ENCODE measurements at regions not wholly inside any gene's neighbourhood (a gene's known extent, or its start where the extent isn't known, plus 50 kb on each side); places are given as distances from the start of the nearest gene placed in this dataset.

DNA sequence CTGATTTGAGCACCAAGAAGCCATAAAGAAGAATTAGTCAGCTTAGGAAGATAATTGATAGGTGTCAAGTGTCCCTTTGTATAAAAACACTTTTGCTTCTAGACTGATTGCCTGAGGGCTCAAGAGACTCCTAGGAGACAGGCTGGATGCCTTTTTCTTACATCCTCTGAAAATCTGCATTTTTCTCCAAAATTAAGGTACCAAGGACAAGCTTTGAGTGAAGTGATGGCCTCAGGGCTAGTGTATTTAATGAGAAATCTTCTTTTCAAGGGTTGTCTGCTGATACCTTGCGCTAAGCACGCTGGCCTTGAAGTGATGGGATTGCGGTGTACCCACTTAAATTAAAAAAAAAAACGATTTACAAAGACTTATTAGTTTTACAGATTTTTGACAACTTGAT lies 304.0 kb downstream of the TLR4 start:
- ATAC-seq (no peak), DNase-seq (no peak)
- intact Hi-C loops (cut with micrococcal nuclease) = no loop called here

DNA sequence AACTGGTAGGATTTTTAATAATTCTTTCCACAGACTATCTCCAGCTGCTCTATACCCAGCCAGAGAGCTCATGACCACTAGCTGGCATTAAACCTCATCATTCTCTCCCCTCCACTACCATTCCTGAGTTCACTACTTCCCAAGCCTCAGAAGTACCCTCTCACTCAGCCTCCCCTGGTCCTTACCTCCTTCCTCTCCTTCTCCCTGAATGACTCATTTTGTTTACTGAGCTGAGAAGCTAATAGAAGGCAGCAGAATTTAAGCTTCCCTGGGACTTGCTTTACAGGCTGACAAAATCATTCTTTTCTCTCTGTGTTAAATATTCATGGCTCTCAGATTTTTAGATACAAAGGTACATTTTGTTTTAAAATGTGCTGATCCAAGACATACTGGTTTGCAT lies 305.4 kb downstream of the TLR4 start:
- DNase-seq (no peak), ATAC-seq (no peak)
- intact Hi-C loops (cut with micrococcal nuclease) = no loop called here

GRCh38 chr9:118017607-118018122 lies 313.5 kb downstream of the TLR4 start:
- intact Hi-C loops (cut with micrococcal nuclease) = no loop called here
- DNase-seq (no peak), ATAC-seq (no peak)

- intact Hi-C loops (cut with micrococcal nuclease) = no loop called here
- ATAC-seq = peak; percentile 25
- DNase-seq = no peak
Observed at GRCh38 chr9:118023644-118024043, 319.4 kb downstream of the TLR4 start.

- DNase-seq (no peak), ATAC-seq (no peak)
- intact Hi-C loops (cut with micrococcal nuclease) = no loop called here
Observed at GRCh38 chr9:118028225-118028624, 324.0 kb downstream of the TLR4 start.

DNA sequence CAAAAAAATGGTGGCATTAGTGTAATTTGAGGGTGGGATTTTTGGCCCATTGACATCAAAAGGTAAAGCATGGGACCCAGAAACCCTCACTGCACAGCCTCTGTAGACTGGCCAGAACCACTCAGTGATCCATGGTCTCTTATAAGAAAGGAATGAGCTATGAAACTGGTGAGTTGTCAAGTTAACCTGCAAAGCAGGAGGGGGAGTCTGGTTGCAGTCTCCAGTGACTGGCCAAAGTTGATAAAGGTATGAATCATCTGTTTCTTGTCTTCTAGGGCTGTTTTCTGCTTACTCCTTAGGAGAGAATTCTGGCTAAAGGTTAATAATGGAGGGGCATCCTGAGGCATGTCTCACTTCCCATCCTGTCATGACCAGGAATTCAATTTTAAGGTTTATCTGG lies 325.2 kb downstream of the TLR4 start:
- intact Hi-C loops (cut with micrococcal nuclease) = no loop called here
- no peak for ATAC-seq
- no peak for DNase-seq

DNA sequence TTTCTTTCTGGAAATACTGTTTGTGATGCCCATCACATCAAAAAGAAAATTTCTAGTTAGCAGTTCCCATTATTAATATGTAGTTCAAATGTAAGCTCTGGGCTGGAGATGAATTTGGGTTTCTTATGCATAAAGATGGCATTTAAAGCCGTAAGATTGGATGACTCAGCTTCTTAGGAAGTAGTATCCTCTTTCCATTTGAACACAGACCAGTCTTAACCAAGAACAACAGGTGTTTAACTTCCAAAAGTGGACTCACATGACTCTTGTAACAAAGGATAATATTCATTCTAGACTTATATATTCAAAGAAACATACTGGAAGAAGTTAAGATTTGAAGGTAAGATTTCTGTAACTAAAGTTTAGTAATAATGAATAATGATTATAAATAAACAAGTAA lies 330.5 kb downstream of the TLR4 start:
- intact Hi-C loops (cut with micrococcal nuclease) = no loop called here
- ATAC-seq (no peak), DNase-seq (no peak)

DNA sequence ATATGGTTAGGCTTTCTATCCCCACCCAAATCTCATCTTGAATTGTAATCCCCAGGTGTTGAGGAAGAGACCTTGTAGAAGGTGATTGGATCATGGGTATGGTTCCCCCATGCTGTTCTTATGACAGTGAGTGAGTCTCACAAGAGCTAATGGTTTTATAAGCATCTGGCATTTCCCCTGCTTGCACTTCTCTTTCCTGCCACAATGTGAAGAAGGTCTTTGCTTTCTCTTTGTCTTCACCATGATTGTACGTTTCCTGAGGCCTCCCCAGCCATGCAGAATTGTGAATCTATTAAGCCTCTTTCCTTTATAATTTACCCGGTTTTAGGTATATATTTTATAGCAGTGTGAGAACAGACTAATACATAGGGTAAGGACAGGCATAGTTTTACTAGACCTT lies 334.5 kb downstream of the TLR4 start:
- intact Hi-C loops (cut with micrococcal nuclease) = no loop called here
- ATAC-seq (no peak), DNase-seq (no peak)

GRCh38 chr9:118058227-118058626 lies 354.0 kb downstream of the TLR4 start:
- ATAC-seq = no peak
- no peak for DNase-seq
- intact Hi-C loops (cut with micrococcal nuclease) = no loop called here

GRCh38 chr9:118059484-118060278 lies 355.5 kb downstream of the TLR4 start:
- intact Hi-C loops (cut with micrococcal nuclease) = no loop called here
- no peak for DNase-seq

GRCh38 chr9:118083161-118083560 lies 379.0 kb downstream of the TLR4 start:
- intact Hi-C loops (cut with micrococcal nuclease) = no loop called here
- DNase-seq (no peak), ATAC-seq (no peak)

More at GRCh38 chr9:118059484-118060278, 355.5 kb downstream of the TLR4 start:
- no peak for ATAC-seq

GRCh38 chr9:118088090-118088489 lies 383.9 kb downstream of the TLR4 start:
- DNase-seq (no peak), ATAC-seq (no peak)
- intact Hi-C loops (cut with micrococcal nuclease) = no loop called here

DNA sequence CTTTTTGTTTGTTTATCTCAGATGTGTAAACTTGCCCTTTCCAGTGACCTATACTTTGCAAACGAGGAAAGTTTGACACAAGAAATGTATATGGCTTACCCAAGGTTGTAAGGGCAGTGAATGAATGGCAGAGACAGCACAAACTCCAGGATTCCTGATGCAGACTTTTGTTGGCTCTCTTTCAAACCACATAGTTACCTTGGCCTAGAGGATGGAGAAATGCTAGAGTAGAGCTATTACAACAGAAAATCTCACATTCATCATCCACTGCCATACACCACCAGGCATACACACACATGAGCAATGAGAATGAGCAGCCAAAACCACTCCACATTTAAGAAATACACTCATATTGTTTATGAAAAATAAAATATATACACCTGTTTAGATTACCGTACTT lies 387.0 kb downstream of the TLR4 start:
- no peak for ATAC-seq
- intact Hi-C loops (cut with micrococcal nuclease) = no loop called here
- DNase-seq = no peak

DNA sequence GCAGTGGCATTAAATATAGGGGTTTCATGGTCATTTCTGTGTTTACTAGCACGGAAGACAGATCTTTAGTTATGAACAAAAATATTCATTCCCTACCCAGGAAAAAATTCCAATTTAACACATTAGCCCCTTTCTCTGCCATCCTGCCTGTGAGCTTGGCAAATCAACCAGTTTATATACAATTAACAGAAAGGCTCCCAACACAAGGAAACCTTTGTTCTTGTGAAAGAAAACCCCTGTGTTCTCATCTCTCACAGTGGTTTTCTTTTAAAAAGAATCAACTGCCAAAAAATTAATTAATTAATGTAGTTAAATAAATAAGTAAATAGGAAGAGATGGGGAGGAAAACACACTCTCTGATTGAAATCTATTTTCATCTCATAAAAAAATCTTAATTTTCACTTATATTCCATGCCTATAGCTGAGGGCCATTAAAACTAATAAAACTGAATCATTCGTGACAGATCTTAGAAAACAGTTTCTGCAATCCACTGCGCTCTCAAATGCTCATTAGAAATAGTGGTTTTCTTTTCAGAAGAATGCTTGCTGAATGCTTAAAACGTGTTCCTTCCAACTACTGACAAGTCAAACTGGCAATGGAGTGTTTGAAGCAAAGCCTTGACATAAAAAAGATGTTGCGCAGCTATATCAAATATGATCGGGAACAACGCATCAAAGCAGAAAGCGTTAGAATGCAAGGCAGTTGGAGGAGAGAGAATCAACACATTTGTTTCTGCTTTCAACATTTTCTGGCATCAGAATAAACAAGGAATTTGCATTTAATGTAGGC lies 387.7 kb downstream of the TLR4 start:
- intact Hi-C loops (cut with micrococcal nuclease) = no loop called here
- DNase-seq (no peak), ATAC-seq (no peak)

GRCh38 chr9:118094387-118094786 lies 390.2 kb downstream of the TLR4 start:
- ATAC-seq (no peak), DNase-seq (no peak)
- intact Hi-C loops (cut with micrococcal nuclease) = no loop called here

DNA sequence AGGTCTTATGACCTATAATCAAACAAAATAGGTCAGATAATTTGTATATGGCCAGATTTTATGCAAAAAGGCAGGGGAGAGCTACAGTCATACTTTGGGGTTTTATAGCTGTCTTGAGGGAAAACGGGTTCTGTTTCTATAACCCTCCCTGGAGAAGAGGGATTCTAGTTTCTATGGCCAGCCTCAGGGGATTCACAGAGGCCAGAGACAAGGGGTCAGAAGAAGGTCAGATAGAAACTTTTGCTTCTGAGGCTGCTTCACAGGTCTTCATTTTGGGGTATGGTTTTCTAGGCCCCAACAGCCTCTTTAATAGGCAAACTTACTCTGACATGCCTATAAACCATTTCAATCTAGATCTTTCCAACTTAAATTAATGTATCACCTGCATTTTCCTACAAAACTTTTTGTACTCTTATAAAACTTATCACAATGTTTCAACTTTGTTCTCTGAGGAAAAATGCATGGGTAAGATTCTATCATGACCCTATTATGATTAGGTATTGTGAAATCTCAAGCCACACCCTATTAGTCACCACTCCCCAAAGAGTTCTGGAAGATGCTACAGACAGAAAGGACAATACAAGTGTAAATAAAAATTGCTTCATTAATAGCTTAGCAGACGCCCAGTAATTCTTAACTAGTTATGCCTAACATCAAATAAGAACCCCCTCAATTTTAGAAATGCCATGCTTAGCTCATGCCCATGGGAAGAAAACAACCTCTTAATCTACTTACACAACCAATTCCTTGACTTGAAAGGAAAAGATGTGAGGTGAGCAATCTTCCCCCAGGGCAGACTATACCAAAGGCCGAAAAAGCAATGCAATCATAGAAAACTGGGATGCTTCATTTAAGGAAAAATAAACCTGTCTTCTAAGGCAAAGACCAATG lies 396.6 kb downstream of the TLR4 start:
- ATAC-seq (no peak), DNase-seq (no peak)
- intact Hi-C loops (cut with micrococcal nuclease) = no loop called here

DNA sequence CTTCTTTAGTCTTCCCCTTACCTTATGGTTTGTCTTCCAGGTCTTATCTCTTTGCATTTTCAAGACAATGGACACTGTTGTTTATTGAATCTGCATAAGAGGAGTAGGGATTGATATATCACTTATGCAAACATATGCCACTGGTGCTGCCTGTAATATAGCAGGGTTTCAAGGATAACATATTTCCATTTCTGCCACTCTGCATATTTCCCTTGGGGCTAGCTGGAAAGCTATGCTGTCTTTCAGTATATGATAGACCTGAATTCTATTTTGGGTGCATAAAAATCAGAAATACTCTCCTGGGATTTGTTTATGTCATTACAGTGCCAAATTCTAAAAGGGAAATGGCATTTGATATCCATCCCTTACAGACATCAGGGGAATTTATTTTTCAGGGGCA lies 400.2 kb downstream of the TLR4 start:
- ATAC-seq (no peak), DNase-seq (no peak)
- intact Hi-C loops (cut with micrococcal nuclease) = no loop called here

DNA sequence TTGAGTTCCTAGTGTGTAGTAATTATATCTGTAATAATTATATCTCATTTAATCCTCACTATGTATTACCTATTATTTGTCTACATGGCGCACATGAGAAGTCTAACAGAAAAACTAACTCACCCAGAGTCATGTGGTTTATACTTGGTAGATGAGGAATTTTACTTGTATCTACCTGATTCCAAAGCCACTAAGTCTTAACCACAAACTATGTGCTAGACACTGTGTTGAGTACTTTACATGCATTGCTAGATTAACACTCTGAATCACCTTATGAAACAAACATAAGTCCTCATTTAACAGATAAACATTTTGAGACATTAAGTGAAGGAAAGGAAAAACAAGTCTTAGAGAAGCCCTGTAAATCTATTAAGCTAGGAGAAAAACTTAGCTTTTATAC lies 404.8 kb downstream of the TLR4 start:
- intact Hi-C loops (cut with micrococcal nuclease) = no loop called here
- DNase-seq (no peak), ATAC-seq (no peak)

DNA sequence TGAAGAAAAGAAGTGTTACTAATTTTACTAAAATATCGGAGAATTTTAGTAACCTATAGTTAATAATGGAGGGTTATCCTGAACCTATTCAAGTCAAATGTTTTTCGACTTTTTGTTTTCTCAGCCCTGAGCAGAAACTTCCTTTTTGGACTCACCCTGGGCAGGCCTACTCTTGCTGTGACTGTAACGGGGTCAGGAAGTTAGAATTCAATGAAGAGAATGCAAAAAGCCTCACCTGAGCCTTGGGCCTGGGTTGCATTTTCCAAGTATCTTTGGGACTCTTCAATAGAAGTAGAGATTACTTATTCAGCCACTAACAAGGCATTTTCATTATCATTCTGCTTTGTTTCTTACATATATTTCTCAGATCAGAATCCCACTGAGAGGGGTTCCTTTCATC lies 405.3 kb downstream of the TLR4 start:
- ATAC-seq = no peak
- intact Hi-C loops (cut with micrococcal nuclease) = no loop called here
- no peak for DNase-seq

DNA sequence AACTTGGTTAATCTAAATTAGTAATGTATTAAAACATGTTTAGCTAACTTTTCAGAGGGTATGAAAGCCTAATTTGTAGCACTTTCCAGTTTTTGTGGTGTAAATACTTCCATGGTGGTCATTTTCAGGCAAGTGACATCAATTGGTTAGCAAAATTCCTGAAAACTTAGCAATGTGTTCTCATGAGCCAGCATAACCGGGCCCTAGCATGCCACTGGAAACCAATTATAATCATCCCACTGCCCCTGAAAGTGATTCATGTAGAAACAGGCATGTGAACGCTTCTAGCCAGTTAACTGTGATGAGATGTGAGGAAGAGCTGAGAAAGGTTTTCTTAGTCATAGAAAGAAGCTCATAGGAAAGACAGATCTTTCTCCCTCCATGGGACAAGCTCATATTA lies 417.2 kb downstream of the TLR4 start:
- ATAC-seq (no peak), DNase-seq (no peak)
- intact Hi-C loops (cut with micrococcal nuclease) = no loop called here
